ENCODE measurements at regions not wholly inside any gene's neighbourhood (a gene's known extent, or its start where the extent isn't known, plus 50 kb on each side); places are given as distances from the start of the nearest gene placed in this dataset.
"Not testable (repeated sequence)": the region's sequence is repeated elsewhere in the genome, so short reads cannot be mapped to it uniquely, and the experiment has no call there.

DNA sequence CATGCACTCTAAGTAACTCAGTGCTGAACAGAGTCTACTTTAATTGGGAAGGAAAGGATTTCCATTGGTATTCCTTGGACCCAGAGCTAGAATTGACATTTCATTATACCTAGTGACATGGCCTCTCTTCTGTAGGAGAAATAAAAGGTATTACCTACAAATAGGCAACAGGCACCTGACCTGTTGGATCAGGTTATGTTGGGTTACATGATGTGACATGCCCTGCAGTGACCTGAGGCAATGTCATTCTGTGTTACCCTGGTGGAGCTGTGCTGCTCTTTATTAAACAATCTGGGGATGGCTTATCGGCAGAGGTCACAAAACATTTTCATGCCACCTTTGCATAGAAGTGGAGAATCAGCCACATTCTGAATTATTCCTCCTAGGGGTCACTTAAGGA is 427.7 kb downstream of the MDFIC start:
- no peak for DNase-seq

DNA sequence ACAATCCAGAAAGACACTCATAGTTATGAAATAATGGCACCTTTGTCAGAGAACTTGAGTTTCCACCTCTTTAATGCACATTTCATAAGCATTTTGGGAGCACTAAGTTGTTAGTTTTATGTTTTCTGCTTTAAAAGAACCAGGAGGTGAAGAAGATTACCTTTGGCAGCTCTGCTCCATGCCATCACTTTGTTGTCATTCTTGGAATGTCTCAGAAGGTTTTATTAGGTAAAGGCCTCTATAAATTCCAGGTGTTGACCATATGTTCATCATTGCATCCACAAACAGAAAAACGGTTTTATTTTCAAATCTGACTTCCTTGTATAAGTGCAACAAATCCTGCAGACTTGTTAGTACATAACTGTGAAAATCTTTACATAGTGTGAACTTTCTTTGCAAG is 424.8 kb downstream of the MDFIC start:
- DNase-seq = no peak

GRCh38 chr7:115340828-115341227 is 418.9 kb downstream of the MDFIC start:
- no peak for DNase-seq

DNA sequence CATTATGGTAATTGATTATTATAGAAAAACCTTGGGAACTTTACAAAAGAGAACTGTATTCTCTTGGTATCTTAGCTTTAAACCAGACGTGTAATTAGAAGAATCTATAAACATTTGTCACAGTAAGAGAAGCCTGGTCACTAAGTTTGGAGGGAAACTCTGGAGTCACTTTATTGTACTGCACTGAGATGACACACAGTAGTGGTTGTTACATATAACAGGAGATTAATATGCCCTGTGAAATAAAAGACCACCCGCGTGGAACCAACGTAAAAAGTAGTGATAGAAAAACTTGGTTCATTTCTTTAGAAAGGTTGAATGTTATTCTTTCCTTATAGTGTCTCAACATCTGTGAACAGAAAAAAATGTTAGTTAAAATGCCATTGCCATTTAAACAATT is 416.1 kb downstream of the MDFIC start:
- no peak for DNase-seq

- DNase-seq = no peak
Observed at GRCh38 chr7:115332691-115333090, 410.8 kb downstream of the MDFIC start.

GRCh38 chr7:115329006-115329405 is 407.1 kb downstream of the MDFIC start:
- DNase-seq = no peak

- DNase-seq = no peak
Observed at GRCh38 chr7:115328018-115328417, 406.1 kb downstream of the MDFIC start.

- no peak for DNase-seq
Observed at GRCh38 chr7:115327326-115327725, 405.4 kb downstream of the MDFIC start.

DNA sequence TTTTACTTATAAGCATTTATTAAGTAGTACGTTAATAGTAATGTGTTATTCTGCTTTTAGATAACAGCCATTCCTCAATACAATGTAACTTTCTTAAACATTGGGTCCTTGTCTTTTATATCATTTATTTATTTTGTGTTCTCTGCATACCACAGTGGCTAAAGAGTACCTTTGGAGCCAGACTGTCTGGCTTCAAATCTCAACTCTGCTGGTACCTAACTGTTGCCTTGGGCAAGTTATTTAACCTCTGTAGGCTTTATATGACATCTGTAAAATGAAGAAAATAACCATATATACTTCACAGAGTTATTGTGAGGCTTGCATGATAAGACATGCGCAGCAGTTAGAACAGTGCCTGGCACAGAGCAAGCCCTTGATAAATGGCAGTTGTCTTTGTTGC is 397.6 kb downstream of the MDFIC start:
- DNase-seq = no peak

DNA sequence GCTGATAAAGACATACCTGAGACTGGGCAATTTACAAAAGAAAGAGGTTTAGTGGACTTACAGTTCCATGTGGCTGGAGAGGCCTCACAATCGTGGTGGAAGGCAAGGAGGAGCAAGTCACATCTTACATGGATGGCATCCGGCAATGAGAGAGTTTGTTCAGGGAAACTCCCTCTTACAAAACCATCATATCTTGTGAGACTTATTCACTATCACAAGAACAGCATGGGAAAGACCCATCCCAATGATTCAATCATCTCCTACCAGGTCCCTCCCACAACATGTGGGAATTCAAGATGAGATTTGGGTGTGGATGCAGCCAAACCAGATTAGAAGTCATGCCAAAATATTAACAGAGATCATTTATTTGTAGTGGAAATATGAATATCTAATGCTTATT is 388.4 kb downstream of the MDFIC start:
- DNase-seq = not testable (repeated sequence)

DNA sequence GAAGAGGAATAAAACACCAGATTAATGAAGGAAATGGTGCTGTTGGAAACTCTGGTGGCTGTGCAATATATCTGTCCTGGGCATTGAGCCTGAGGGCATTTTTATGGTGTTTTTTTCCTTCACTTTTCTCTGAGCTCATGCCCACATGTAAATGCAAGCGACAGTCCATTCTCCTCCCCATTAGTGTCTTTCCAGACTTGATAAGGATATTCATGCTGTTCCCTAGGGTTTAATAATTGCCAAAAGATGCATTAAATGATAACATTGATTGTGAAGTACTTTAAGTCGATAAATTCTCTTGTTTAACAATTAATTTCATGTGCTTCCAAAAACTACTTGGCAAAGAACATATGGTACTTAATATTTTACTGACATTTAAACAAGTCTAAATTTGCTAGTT is 384.7 kb downstream of the MDFIC start:
- DNase-seq = no peak

- no peak for DNase-seq
Observed at GRCh38 chr7:115300231-115300870, 378.5 kb downstream of the MDFIC start.

GRCh38 chr7:115299397-115300037 is 377.6 kb downstream of the MDFIC start:
- DNase-seq = no peak

GRCh38 chr7:115297656-115298055 is 375.8 kb downstream of the MDFIC start:
- DNase-seq = no peak

GRCh38 chr7:115293628-115294240 is 371.8 kb downstream of the MDFIC start:
- no peak for DNase-seq

- DNase-seq = no peak
Observed at GRCh38 chr7:115292381-115292780, 370.5 kb downstream of the MDFIC start.

DNA sequence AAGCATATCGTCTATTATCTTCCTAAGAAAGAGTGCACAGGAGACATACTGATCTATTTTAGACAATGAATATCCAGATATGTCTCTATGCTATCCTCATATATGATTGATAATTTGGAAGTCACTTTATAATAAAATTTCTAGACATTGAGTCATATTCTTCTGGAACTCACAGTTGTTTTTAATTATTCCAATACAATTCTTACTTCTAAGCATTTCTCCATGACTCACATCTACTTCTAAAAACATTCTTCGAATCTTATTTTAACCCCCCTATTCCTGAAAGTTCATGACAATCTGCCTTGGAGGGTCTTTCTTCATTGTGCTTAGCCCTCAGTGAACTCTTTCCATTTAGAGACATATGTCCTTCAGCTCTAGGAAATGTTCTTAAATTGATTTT is 368.1 kb downstream of the MDFIC start:
- no peak for DNase-seq

DNA sequence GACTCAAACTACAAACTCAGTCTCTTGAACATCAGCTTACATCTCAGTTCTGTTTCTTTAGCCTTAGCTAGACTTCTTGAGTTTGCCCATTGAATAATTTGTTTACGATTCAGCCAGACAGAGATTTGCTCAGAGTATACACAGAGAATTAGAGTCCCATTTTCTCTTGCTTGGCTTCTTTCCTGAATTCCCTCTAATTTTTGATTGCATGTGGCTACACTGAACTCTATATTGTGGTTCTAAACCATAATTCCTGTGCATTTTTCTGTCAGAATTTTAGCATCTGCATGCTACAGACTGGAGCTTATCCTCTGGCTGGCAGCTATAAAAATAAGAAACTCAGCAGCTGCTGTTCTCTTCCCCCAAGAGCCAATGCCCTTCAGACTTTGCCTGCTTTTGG is 354.9 kb downstream of the MDFIC start:
- DNase-seq = no peak

- not testable (repeated sequence) for DNase-seq
Observed at GRCh38 chr7:115273855-115274254, 352.0 kb downstream of the MDFIC start.

DNA sequence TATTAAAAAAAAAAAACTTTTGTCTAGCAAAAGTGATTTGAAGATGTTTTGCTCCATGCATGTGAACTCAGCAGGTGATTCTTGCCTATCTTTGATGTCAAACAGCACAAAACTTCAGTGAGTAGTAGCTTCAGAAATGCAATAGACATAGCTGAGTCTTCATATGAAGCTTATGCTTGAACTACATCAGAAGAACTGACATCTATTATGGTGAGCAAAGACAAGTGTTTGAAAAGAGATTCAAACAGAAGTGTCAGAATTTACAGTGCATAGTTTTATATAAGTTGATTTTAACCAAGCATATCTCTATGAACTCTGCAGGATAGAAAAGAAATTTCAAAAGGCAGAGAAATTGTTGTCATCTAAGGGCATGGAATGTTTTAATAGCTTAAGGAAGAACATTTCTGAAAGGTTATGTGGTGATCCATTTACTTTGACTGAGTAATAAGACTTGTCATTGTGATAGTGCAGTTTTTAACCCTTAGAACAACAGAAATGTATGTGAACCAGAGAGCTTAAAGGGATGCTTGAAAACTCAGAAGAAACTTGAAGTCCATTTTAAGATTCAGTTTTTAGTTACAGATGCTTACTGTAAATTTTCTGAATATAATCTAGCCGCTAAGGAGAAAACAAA is 351.4 kb downstream of the MDFIC start:
- DNase-seq = no peak

GRCh38 chr7:115271332-115272235 is 349.7 kb downstream of the MDFIC start:
- DNase-seq = no peak

DNA sequence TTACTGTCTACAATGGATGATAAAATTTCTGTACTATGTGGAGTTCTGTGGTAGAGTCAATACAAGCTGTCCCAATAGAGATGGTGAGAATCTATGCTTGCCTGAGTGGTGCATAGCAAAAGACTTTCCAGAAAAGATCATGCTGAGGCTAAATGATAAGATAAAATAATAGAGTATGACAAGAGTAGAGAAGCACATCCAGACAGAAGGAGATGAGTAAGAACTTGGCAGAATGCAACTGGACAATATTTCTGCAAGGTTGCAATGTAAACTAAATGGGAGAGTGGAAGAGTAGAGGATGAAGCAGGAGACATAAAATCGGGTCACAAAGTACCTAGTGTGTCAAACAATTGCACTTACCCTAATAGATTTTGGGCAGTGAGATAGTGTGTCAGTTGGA is 347.6 kb downstream of the MDFIC start:
- DNase-seq = no peak

DNA sequence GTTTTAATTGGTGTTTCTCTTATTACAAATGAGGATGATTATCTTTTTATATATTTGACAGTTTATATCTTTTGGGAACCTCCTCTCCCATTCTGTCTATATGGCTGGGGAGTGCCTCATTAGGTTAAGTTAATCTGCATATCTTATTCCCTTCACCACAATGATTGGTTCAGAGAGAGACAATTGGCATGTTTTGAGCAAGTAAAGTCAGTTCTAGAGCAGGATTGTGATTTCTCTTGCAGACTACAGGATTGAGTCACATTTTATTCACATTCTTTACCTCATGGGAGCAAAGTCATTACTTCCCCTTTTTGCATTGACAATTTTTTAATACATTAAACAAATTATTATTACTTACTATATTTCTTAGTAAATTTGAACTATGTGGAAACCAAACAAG is 345.6 kb downstream of the MDFIC start:
- peak in 1 of 2 experiments; percentile 11 for DNase-seq

Measured in AML-193 (cell line).